ENCODE measurements at regions not wholly inside any gene's neighbourhood (a gene's known extent, or its start where the extent isn't known, plus 50 kb on each side); places are given as distances from the start of the nearest gene placed in this dataset.
A peak's percentile ranks its signal among the peaks of the same experiment; 100 is the strongest.

DNA sequence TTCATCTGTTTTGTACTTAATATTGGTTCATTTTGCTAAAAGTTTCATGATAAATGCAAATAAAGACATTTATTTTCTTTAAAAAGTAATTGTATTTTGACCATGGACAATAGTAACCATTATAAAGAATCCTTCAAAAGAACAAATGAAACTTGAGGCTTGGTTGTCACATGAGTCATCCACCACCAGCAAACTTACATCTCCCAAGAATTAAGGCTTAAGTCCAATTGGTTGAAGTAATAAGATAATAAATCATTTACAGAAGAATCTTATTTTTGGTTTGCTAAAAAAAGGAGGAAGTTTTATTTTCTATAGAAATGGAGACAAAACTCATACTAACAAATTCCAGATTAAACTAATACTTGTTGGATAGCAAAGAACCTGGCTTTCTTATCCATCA lies 84.8 kb upstream of the KITLG start:
- DNase-seq, result no peak

- no peak for DNase-seq
Measured at GRCh38 chr12:88662961-88663360, 82.7 kb upstream of the KITLG start.

GRCh38 chr12:88662093-88662492 lies 81.8 kb upstream of the KITLG start:
- DNase-seq, result no peak

GRCh38 chr12:88658009-88658408 lies 77.7 kb upstream of the KITLG start:
- DNase-seq, result no peak

DNA sequence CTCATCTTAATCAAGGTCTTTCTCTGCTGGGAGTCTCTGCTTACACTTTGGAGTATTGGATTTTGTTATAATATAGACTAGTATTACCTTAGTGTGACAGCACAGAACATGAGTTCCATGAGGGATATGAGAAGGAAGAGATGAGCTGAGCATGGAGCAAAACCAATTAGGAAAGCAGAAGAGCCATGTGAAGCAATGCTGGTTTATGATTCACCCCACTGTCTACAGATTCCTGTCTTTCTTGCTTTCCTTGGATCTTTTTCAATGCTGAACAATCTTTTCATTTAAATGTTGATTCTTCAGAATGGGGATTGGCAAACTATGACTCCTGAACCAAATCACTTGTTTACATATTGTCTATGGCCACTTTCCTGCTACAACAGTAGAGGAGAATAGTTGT lies 70.4 kb upstream of the KITLG start:
- no peak for DNase-seq

- no peak for DNase-seq
Measured at GRCh38 chr12:88648625-88649024, 68.4 kb upstream of the KITLG start.

DNA sequence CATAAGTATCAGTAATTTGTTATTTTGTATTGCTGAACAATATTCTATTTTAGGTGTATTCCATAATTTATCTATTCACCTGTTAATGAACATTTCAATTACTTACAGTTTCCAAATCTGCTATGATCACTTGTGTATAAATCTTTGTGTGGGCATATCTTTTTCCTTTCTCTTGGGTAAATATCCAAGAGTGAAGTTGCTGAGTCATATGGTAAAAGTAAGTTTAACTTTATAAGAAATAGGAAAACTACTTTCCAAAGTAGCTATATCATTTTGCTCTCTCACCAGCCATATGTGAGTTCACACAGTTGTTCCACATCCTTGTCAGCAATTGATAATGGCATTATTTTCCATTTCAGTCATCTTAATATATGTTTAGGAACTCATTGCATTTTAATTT lies 66.6 kb upstream of the KITLG start:
- DNase-seq, result no peak

- no peak for DNase-seq
Measured at GRCh38 chr12:88645816-88646215, 65.5 kb upstream of the KITLG start.

GRCh38 chr12:88644946-88645702 lies 64.9 kb upstream of the KITLG start:
- no peak for DNase-seq

DNA sequence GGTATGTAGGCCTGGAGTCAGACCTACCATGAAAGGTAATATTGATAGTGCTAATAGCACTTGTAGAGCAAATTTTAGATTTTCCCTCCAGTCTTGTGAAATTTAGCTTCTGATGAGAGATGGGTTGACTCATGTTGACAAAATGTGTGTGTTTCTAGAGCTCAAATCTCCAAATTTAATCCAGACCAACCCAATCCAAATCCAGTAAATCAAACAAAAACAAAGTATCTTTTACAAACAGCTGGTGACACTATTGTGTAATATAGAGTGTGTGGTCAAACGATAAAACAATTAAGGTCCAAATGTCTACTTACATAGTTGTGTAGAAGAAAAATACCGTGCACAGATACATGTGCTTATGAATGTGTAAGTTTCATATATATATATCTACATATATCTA lies 63.4 kb upstream of the KITLG start:
- DNase-seq, result no peak

- no peak for DNase-seq
Measured at GRCh38 chr12:88642675-88643431, 62.6 kb upstream of the KITLG start.

- DNase-seq, result peak; percentile 64
Measured at GRCh38 chr12:88638966-88639760, 58.9 kb upstream of the KITLG start.

DNA sequence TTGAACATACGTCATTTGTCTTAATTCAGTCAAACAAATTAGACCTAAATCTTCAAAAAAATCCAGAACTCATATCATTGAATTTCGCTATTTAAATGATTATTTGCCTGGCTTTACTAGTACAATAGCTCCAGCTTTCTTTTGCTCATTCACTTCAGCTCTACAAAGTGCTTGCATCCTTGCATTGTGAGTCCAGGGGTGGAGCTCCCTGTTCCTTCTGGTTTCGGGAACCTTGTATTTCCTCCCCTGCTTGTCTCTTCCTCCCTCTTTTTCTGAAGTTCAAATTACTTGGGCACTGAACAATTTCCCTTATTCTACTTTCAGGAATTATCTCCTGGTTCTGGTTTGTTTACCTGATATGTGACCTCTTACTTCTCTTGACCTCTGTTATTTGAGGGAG lies 58.1 kb upstream of the KITLG start:
- no peak for DNase-seq

DNA sequence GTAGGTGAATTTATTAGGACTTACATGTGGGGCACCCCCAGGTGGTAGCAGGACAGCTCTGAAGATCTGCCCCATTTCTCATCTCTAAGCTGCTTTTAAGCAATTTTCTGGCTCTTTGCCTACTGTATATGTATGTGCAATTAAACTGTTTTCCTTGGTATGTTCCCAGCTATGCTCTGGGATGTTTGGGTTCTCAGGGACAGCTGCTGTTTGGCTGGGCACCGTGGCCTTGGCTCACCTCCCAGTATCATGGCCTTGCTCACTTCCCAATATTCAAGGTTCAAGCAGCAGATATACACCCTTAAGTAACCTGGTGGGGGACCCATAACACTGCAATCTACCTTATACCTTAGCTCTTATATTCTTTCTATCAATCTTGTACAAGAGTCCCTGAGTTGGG lies 53.7 kb upstream of the KITLG start:
- DNase-seq, result peak; percentile 40

- DNase-seq, result no peak
Measured at GRCh38 chr12:88633312-88633711, 53.0 kb upstream of the KITLG start.

DNA sequence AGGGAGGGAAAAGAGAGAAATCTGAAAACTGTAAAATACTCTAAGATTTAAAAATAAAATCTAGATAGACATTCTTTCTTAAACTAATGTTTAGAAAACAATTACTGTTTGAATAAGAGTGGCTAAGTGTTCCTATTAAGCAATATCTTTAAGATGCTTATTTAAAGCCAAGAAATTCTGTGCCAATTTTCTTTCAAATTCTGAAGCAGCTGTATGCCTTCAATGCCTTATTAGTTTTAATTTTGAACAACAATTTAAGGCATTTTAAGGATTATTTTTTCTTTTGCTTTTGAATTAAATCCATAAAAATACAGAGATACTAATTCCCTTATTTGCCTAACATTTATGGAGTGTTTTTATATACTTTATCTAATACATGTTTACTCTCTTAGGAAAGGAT lies 50.3 kb upstream of the KITLG start:
- DNase-seq, result no peak
